K562 (cell line): ENCODE measurements at regions not wholly inside any gene's neighbourhood (a gene's known extent, or its start where the extent isn't known, plus 50 kb on each side); places are given as distances from the start of the nearest gene placed in this dataset.

ENCODE experiments used
- ATAC-seq: fragments of 200-7000 bp; cut with Tn5 transposase; 3 replicates; pipeline ENCODE4 v1.9.1; 2020; ENCODE audit warnings: moderate library complexity
- BruUV-seq: library from RNA; stranded (reverse); fragments of 400-500 nt; replicated peaks from 2 replicates; lab custom pipeline; 2021; lab: Mats Ljungman, UMichigan
- CTCF ChIA-PET: fragments of 300-600 bp; formaldehyde crosslinking; extraction: SDS; loops from one replicate; lab custom pipeline; 2021; ENCODE audit warnings: low intra/inter-chr PET ratio; lab: Yijun Ruan, JAX
- POLR2A ChIA-PET: fragments of 300-600, 350-650 bp; sonication (Branson Sonifier 250); formaldehyde crosslinking; extraction: SDS; loops from one replicate; lab custom pipeline; 2021; ENCODE audit warnings: antibody characterized with exemption, inconsistent platforms; lab: Yijun Ruan, JAX
- DNase-seq, 4 experiments: peaks; one replicate each; pipeline versions ENCODE4 v3.0.0 to v3.0.0-alpha.2; 2011 to 2018; ENCODE audit warnings: low spot score in 3 of 4, mixed read lengths in 3 of 4; ENCODE audit errors: extremely low read depth in 1 of 4
- FAIRE-seq: peaks from 2 replicates; lab custom pipeline; 2011; peaks lifted over from hg19 to GRCh38; lab: Jason Lieb, UNC
- H2AFZ ChIP-seq: 2 replicates; pipeline ENCODE4 v1.6.0; 2011; ENCODE audit warnings: low read depth, low read length, control low read depth, inconsistent platforms
- H3K27ac ChIP-seq: fragments of 200-600 bp; 3 replicates; pipeline ENCODE4 v1.8.0; 2011; ENCODE audit warnings: low read depth, mild to moderate bottlenecking, control low read depth, inconsistent platforms, low read length, moderate library complexity, mixed read lengths; ENCODE audit errors: extremely low read depth
- H3K27me3 ChIP-seq, 2 experiments: fragments of 300-600 bp in 1 of 2; 2 replicates in 1 of 2; 3 replicates in 1 of 2; pipeline versions ENCODE4 v1.6.0 to v1.8.0; 2011; ENCODE audit warnings: inconsistent platforms in 2 of 2, low read length in 2 of 2, mild to moderate bottlenecking in 1 of 2, mixed read lengths in 1 of 2, moderate library complexity in 1 of 2; ENCODE audit not compliant: control insufficient read depth in 2 of 2, insufficient read depth in 2 of 2
- H3K36me3 ChIP-seq: fragments of 300-600 bp; 3 replicates; pipeline ENCODE4 v1.8.0; 2011; ENCODE audit warnings: mild to moderate bottlenecking, low read length, inconsistent platforms; ENCODE audit not compliant: control insufficient read depth, insufficient read depth
- H3K4me1 ChIP-seq, 2 experiments: fragments of 200-600 bp in 1 of 2; replicated peaks in 1 of 2; 2 replicates in 1 of 2; 3 replicates in 1 of 2; pipeline versions ENCODE4 v1.5.1 to v1.8.0; 2011; ENCODE audit warnings: inconsistent platforms in 2 of 2, low read length in 2 of 2, mild to moderate bottlenecking in 1 of 2, mixed read lengths in 1 of 2, moderate library complexity in 1 of 2; ENCODE audit not compliant: control insufficient read depth in 2 of 2, insufficient read depth in 2 of 2
- H3K4me2 ChIP-seq: 2 replicates; pipeline ENCODE4 v1.6.1; 2011; ENCODE audit warnings: low read length, control low read depth, inconsistent platforms, mixed read lengths; ENCODE audit not compliant: insufficient read depth
- H3K4me3 ChIP-seq: fragments of 200-600 bp; sonication (generic), shearing (Covaris generic); 2 replicates; pipeline ENCODE4 v1.5.1; 2016; ENCODE audit warnings: control low read depth, inconsistent platforms
- H3K79me2 ChIP-seq: fragments of 200-600 bp; 3 replicates; pipeline ENCODE4 v1.8.0; 2011; ENCODE audit warnings: low read length, inconsistent platforms; ENCODE audit not compliant: control insufficient read depth, insufficient read depth
- H3K9ac ChIP-seq, 2 experiments: 2 replicates each; pipeline versions ENCODE4 v1.6.0 to v1.6.1; 2011; ENCODE audit warnings: low read depth in 2 of 2, low read length in 2 of 2, control low read depth in 1 of 2, inconsistent platforms in 1 of 2, mild to moderate bottlenecking in 1 of 2, mixed read lengths in 1 of 2; ENCODE audit not compliant: insufficient read depth in 1 of 2
- H3K9me1 ChIP-seq: one replicate; pipeline ENCODE4 v1.6.0; 2011; ENCODE audit warnings: inconsistent platforms, mild to moderate bottlenecking, low read length, moderate library complexity; ENCODE audit not compliant: control insufficient read depth, insufficient read depth
- H3K9me3 ChIP-seq: replicated peaks from 2 replicates; pipeline ENCODE4 v1.5.1; 2011; ENCODE audit warnings: low read depth, low read length, inconsistent platforms; ENCODE audit not compliant: control insufficient read depth, insufficient read depth
- H4K20me1 ChIP-seq: replicated peaks from 2 replicates; pipeline ENCODE4 v1.6.1; 2011; ENCODE audit warnings: low read length, inconsistent platforms, mixed read lengths; ENCODE audit not compliant: control insufficient read depth, insufficient read depth
- ELF4 ChIP-seq: fragments of 450-650 bp; formaldehyde crosslinking; IDR thresholded peaks from 2 replicates; pipeline ENCODE4 v1.4.0; 2022; ENCODE audit warnings: missing genetic modification characterization
- HNRNPH1 ChIP-seq: fragments of 200-400 bp; formaldehyde crosslinking; optimal IDR thresholded peaks from 2 replicates; pipeline ENCODE3; 2017; ENCODE audit warnings: low read depth, mild to moderate bottlenecking, low read length, moderate library complexity
- MIER1 ChIP-seq: fragments of 450-650 bp; IDR thresholded peaks from 2 replicates; pipeline ENCODE4 v1.6.1; 2016; ENCODE audit warnings: antibody characterized with exemption, mild to moderate bottlenecking, low read depth
- POLR2AphosphoS5 ChIP-seq: IDR thresholded peaks from 2 replicates; pipeline ENCODE4 v1.6.1; 2011; ENCODE audit warnings: mild to moderate bottlenecking, low read depth, low read length, moderate library complexity; ENCODE audit not compliant: control insufficient read depth, insufficient read depth
- REST ChIP-seq, 2 experiments: fragments of 450-650 bp; formaldehyde crosslinking in 1 of 2; IDR thresholded peaks; 2 replicates each; pipeline versions ENCODE4 v1.4.0 to v1.6.1; 2014 to 2020; ENCODE audit warnings: mild to moderate bottlenecking in 2 of 2, borderline replicate concordance in 1 of 2, low read depth in 1 of 2
- SIX5 ChIP-seq, 2 experiments: IDR thresholded peaks; 2 replicates each; pipeline ENCODE4 v1.6.1; 2011; ENCODE audit warnings: low read length in 2 of 2, borderline replicate concordance in 1 of 2, low read depth in 1 of 2, mild to moderate bottlenecking in 1 of 2, moderate library complexity in 1 of 2; ENCODE audit not compliant: insufficient read depth in 1 of 2
- THAP7 ChIP-seq: fragments of 250-450 bp; sonication (Bioruptor Pico); IDR thresholded peaks from 2 replicates; pipeline ENCODE4 v1.5.0; 2021
- XRCC3 ChIP-seq: fragments of 450-650 bp; IDR thresholded peaks from 2 replicates; pipeline ENCODE4 v1.6.1; 2017; ENCODE audit warnings: mild to moderate bottlenecking, moderate library complexity
- ZNF280B ChIP-seq: fragments of 250-450 bp; sonication (Bioruptor Pico); IDR thresholded peaks from 2 replicates; pipeline ENCODE4 v1.5.1; 2021; ENCODE audit warnings: mild to moderate bottlenecking
- ZNF561 ChIP-seq: fragments of 450-650 bp; formaldehyde crosslinking; conservative IDR thresholded peaks from 2 replicates; pipeline ENCODE4 v1.4.0; 2020; ENCODE audit warnings: mild to moderate bottlenecking, moderate library complexity
- WGBS: fragments of 100-300 bp; shearing (Covaris generic); methylation state at CpG from one replicate; pipeline ENCODE4 v1.1.6; 2016; ENCODE audit warnings: low coverage, mixed read lengths; ENCODE audit not compliant: insufficient coverage; ENCODE audit errors: missing lambda C conversion rate; 5-methylcytosine and 5-hydroxymethylcytosine counted together
- in situ Hi-C: fragments of 300-500 bp; cut with MboI; formaldehyde crosslinking; loops from 4 replicates; pipeline ENCODE4 v1.15.0; 2018; ENCODE audit warnings: inconsistent platforms, mixed read lengths
- intact Hi-C: fragments of 100-400 bp; cut with micrococcal nuclease; formaldehyde crosslinking; loops from 2 replicates; pipeline ENCODE4 v1.14.2; 2022

GRCh38 chr14:84726471-84726870 is 803.5 kb upstream of the FLRT2 start (continued):
- no peak for TF ChIP-seq ZNF561
- no peak for TF ChIP-seq SIX5 (IDR thresholded peaks at IDR 0.05; ENCODE audit: borderline replicate concordance in 1 of 2, insufficient read depth in 1 of 2, low read depth in 1 of 2, low read length in 2 of 2)
- TF ChIP-seq ELF4 (CRISPR knock-in tag), result no peak
- TF ChIP-seq XRCC3, result no peak

- Histone ChIP-seq H3K4me3 (no peak overlapping the region), H3K4me1 (no peaks in the 10 kb centered on the region), H3K4me2 (no peak overlapping the region), H4K20me1 (no peaks in the 10 kb centered on the region), H3K9me1 (no peaks in the 10 kb centered on the region), H3K36me3 (no peaks in the 10 kb centered on the region), H3K27ac (no peak overlapping the region), H3K27me3 (no peaks in the 10 kb centered on the region), H3K79me2 (no peaks in the 10 kb centered on the region), H2AFZ (no peak overlapping the region), H3K9ac (no peak overlapping the region), H3K9me3 (no peaks in the 10 kb centered on the region)
- ChIA-PET CTCF (no interaction called here), POLR2A (no interaction called here)
- no peak for FAIRE-seq
- in situ Hi-C loops (no loop called here), intact Hi-C loops (no loop called here)
- 4% methylated on average over 4 of the region's 6 CpGs for WGBS
- ATAC-seq, result no peak
- no TSS peak for BruUV-seq
- no peak for DNase-seq
- TF ChIP-seq REST (IDR thresholded peaks at IDR 0.05; ENCODE audit: borderline replicate concordance) (no peak), REST (CRISPR knock-in tag; IDR thresholded peaks at IDR 0.05; ENCODE audit: low read depth) (no peak), MIER1 (no peak), POLR2AphosphoS5 (no peak), THAP7 (CRISPR knock-in tag) (no peak), ZNF280B (CRISPR knock-in tag) (no peak), HNRNPH1 (no peak)
Observed at GRCh38 chr14:84749191-84749955, 780.6 kb upstream of the FLRT2 start.
